B cell (primary cell): ENCODE measurements at regions not wholly inside any gene's neighbourhood (a gene's known extent, or its start where the extent isn't known, plus 50 kb on each side); places are given as distances from the start of the nearest gene placed in this dataset.

Experiments used
- EZH2 ChIP-seq: IDR thresholded peaks from 2 replicates; pipeline ENCODE4 v1.6.1; 2012; ENCODE audit warnings: borderline replicate concordance, low read depth, mild to moderate bottlenecking, moderate library complexity, low read length; ENCODE audit not compliant: insufficient read depth, poor library complexity, severe bottlenecking
- TF ChIP-seq, protein P1 (sequence below): fragments of 200-600 bp; IDR thresholded peaks from one replicate; pipeline ENCODE4 v1.8.0; 2022; ENCODE audit warnings: antibody characterized with exemption, mild to moderate bottlenecking

- TF ChIP-seq, protein P1, sequence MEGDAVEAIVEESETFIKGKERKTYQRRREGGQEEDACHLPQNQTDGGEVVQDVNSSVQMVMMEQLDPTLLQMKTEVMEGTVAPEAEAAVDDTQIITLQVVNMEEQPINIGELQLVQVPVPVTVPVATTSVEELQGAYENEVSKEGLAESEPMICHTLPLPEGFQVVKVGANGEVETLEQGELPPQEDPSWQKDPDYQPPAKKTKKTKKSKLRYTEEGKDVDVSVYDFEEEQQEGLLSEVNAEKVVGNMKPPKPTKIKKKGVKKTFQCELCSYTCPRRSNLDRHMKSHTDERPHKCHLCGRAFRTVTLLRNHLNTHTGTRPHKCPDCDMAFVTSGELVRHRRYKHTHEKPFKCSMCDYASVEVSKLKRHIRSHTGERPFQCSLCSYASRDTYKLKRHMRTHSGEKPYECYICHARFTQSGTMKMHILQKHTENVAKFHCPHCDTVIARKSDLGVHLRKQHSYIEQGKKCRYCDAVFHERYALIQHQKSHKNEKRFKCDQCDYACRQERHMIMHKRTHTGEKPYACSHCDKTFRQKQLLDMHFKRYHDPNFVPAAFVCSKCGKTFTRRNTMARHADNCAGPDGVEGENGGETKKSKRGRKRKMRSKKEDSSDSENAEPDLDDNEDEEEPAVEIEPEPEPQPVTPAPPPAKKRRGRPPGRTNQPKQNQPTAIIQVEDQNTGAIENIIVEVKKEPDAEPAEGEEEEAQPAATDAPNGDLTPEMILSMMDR, result no peak
- TF ChIP-seq EZH2, result no peak
These were observed 92.1 kb upstream of the FZD10 start for GRCh38 chr12:130070126-130070611.
